ENCODE measurements at regions not wholly inside any gene's neighbourhood (a gene's known extent, or its start where the extent isn't known, plus 50 kb on each side); places are given as distances from the start of the nearest gene placed in this dataset.

DNA sequence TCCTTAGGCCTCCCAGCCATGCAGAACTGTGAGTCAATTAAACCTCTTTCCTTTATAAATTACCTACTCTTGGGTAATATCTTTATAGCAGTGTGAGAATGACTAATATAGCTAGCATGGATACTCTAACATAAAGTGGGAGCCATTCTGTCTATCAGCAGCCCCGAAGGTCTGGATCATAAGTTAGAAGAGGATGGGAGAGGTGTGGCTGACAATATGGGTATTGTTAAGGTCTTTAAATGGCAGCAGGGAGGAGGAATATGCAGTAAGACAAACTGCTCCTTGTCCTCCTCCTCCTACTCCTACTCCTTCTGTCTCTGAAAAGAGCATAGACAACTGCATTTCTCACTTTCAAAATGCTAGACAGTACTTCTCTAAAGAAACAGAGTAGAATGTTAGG, 214.0 kb upstream of the C1orf87 start:
- no peak for TF ChIP-seq EZH2phosphoT487 (IDR thresholded peaks at IDR 0.05; ENCODE audit: borderline replicate concordance, low read length)
- TF ChIP-seq, protein P1, sequence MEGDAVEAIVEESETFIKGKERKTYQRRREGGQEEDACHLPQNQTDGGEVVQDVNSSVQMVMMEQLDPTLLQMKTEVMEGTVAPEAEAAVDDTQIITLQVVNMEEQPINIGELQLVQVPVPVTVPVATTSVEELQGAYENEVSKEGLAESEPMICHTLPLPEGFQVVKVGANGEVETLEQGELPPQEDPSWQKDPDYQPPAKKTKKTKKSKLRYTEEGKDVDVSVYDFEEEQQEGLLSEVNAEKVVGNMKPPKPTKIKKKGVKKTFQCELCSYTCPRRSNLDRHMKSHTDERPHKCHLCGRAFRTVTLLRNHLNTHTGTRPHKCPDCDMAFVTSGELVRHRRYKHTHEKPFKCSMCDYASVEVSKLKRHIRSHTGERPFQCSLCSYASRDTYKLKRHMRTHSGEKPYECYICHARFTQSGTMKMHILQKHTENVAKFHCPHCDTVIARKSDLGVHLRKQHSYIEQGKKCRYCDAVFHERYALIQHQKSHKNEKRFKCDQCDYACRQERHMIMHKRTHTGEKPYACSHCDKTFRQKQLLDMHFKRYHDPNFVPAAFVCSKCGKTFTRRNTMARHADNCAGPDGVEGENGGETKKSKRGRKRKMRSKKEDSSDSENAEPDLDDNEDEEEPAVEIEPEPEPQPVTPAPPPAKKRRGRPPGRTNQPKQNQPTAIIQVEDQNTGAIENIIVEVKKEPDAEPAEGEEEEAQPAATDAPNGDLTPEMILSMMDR (IDR thresholded peaks at IDR 0.05; ENCODE audit: low read depth, low read length, poor library complexity, severe bottlenecking): no peak

Measured in DOHH2 (cell line).